KMS-11 (cell line): ENCODE measurements at regions not wholly inside any gene's neighbourhood (a gene's known extent, or its start where the extent isn't known, plus 50 kb on each side); places are given as distances from the start of the nearest gene placed in this dataset.

Experiments used
- H2AFZ ChIP-seq: fragments of 200-600 bp; sonication (generic); 2 replicates; pipeline ENCODE4 v1.6.1; 2016; ENCODE audit warnings: antibody characterized with exemption, mixed run types, low read depth
- H3K27ac ChIP-seq: fragments of 200-600 bp; sonication (generic); 2 replicates; pipeline ENCODE4 v1.6.1; 2016; ENCODE audit warnings: mild to moderate bottlenecking, mixed run types
- H3K27me3 ChIP-seq: fragments of 200-600 bp; sonication (generic); 2 replicates; pipeline ENCODE4 v1.6.1; 2017; ENCODE audit warnings: mild to moderate bottlenecking, low read depth, mixed run types, moderate library complexity; ENCODE audit not compliant: insufficient read depth
- H3K36me3 ChIP-seq: fragments of 200-600 bp; sonication (generic); 2 replicates; pipeline ENCODE4 v1.6.1; 2017; ENCODE audit warnings: mild to moderate bottlenecking, mixed run types; ENCODE audit not compliant: insufficient read depth
- H3K4me1 ChIP-seq: fragments of 200-600 bp; sonication (generic); 2 replicates; pipeline ENCODE4 v1.6.1; 2016; ENCODE audit warnings: mild to moderate bottlenecking, low read depth, mixed run types; ENCODE audit not compliant: poor library complexity, severe bottlenecking
- H3K4me2 ChIP-seq: fragments of 200-600 bp; sonication (generic); 2 replicates; pipeline ENCODE4 v1.7.0; 2016; ENCODE audit warnings: mild to moderate bottlenecking, mixed run types
- H3K4me3 ChIP-seq: fragments of 200-600 bp; sonication (generic); IDR thresholded peaks from 2 replicates; pipeline ENCODE4 v1.6.1; 2017; ENCODE audit warnings: low read depth, low read length, mixed read lengths; ENCODE audit not compliant: insufficient read depth
- H3K79me2 ChIP-seq: fragments of 200-600 bp; sonication (generic); 2 replicates; pipeline ENCODE4 v1.6.1; 2016; ENCODE audit warnings: low read depth, mixed run types; ENCODE audit not compliant: insufficient read depth
- H3K9ac ChIP-seq: fragments of 200-600 bp; sonication (generic); 2 replicates; pipeline ENCODE4 v1.6.1; 2016; ENCODE audit warnings: mild to moderate bottlenecking, mixed run types
- H4K20me1 ChIP-seq: fragments of 200-600 bp; sonication (generic); 2 replicates; pipeline ENCODE4 v1.6.1; 2016; ENCODE audit warnings: mild to moderate bottlenecking, mixed run types; ENCODE audit not compliant: insufficient read depth
- TF ChIP-seq, protein P1 (sequence below): fragments of 200-600 bp; sonication (generic); conservative IDR thresholded peaks from 2 replicates; pipeline ENCODE4 v1.6.1; 2017; ENCODE audit warnings: low read depth, mild to moderate bottlenecking, antibody characterized with exemption, low read length, moderate library complexity, mixed read lengths

DNA sequence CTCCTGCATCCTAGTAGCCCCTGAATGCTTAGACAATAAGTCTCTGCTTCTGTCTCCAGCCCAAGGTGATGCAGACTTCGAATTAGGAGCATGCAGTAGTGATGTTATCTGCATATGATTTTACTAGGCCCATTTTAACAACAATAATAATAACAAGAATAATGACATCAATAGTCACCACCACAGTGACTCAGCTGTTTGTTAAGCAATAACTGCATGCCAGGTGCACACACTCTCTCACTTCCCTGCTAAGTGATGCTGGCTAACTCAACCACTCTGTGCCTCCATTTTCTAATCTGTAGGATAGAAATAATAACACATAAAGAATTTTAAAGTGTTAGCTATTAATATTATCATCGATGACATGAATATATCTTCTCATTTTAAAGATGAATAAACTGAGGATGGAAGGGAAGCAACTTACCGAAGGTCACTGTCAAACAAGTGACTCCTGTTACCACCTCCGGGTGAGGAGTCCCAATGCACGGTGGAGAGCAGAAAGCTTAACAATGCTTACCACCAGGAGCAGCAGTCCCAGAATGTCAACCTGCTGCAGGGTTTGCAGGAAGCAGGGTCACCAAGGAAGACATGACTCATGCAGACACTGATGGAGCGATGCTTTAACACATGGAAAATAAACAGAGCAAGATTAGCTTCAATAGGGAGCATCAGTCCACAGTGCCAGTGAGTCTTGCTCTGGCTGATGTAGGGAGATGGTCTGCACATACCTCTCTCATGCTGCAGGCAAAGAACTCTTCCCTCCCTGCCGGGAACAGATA, 290.2 kb downstream of the SPATA17 start:
- no peaks in the 10 kb centered on the region for H3K79me2 ChIP-seq

DNA sequence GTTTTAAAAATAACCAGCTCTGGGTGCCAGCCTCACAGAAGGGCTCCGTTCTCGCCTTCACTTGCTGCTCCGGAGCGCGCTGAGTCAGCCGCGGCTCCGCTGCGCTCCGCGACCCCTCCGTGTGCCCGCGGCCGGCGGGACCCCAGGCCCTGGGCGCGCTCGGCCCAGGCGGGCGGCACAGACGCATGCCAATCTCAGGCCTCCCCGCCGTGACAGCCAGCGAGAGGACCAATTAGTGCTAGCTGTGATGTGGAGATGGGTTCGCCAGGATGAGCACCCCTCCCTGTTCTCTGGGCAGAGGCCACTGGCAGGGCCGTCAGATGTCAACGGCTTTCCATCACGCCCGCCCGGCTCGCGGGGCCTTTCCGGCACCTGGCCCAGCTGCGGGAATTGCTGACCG, 293.8 kb downstream of the SPATA17 start:
- no peak overlapping the region for H3K9ac ChIP-seq
- H2AFZ ChIP-seq, result no peak overlapping the region
- TF ChIP-seq, protein P1, sequence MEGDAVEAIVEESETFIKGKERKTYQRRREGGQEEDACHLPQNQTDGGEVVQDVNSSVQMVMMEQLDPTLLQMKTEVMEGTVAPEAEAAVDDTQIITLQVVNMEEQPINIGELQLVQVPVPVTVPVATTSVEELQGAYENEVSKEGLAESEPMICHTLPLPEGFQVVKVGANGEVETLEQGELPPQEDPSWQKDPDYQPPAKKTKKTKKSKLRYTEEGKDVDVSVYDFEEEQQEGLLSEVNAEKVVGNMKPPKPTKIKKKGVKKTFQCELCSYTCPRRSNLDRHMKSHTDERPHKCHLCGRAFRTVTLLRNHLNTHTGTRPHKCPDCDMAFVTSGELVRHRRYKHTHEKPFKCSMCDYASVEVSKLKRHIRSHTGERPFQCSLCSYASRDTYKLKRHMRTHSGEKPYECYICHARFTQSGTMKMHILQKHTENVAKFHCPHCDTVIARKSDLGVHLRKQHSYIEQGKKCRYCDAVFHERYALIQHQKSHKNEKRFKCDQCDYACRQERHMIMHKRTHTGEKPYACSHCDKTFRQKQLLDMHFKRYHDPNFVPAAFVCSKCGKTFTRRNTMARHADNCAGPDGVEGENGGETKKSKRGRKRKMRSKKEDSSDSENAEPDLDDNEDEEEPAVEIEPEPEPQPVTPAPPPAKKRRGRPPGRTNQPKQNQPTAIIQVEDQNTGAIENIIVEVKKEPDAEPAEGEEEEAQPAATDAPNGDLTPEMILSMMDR, result no peak
- H3K36me3 ChIP-seq, result no peaks in the 10 kb centered on the region
- H3K4me1 ChIP-seq, result no peaks in the 10 kb centered on the region
- no peak overlapping the region for H3K27ac ChIP-seq
- no peaks in the 10 kb centered on the region for H3K27me3 ChIP-seq
- H3K79me2 ChIP-seq, result no peaks in the 10 kb centered on the region
- no peak overlapping the region for H3K4me3 ChIP-seq
- no peaks in the 10 kb centered on the region for H4K20me1 ChIP-seq
- no peak overlapping the region for H3K4me2 ChIP-seq

More for the DNA sequence above, 290.2 kb downstream of the SPATA17 start:
- H3K27me3 ChIP-seq, result no peaks in the 10 kb centered on the region
- H2AFZ ChIP-seq, result no peak overlapping the region
- H4K20me1 ChIP-seq, result no peaks in the 10 kb centered on the region
- H3K4me3 ChIP-seq, result no peak overlapping the region
- no peaks in the 10 kb centered on the region for H3K4me1 ChIP-seq
- H3K36me3 ChIP-seq, result no peaks in the 10 kb centered on the region
- no peak overlapping the region for H3K9ac ChIP-seq
- H3K4me2 ChIP-seq, result no peak overlapping the region
- H3K27ac ChIP-seq, result no peak overlapping the region
- TF ChIP-seq, protein P1, result no peak

DNA sequence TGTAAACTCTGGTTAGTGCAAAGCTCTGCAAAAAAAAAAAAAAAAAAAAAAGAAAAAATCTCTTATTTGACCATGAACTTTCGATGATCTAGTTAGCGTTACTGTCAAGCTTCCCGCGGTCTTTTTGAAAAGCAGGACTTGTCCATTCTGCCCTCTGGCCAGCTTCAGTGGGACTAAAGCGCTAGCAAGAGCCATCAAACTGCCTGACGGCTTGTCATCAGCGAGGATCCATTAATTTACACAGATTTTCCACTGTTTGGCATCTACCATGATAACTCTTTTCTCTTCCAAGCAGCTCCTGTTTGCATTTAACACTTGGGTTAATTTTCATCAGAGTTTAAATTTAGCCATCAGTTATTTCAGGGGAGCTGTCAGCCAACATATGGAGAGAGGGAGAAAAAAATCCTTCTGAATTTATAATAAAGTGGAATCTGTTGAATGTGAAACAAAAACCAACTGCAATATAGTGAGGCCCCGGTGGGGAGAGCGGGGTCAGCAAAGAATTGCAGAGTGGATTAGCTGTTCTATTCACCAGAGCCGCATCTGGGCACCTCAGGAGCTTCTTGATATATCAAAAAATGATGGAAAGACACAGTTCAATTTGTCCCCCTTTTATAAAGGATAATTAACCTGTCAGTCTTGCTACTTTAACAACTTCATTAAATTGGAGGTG, 298.2 kb downstream of the SPATA17 start:
- Histone ChIP-seq H3K27me3 (no peaks in the 10 kb centered on the region), H2AFZ (no peak overlapping the region), H3K9ac (no peak overlapping the region), H3K4me3 (no peak overlapping the region), H3K27ac (no peak overlapping the region), H3K4me1 (no peaks in the 10 kb centered on the region), H4K20me1 (no peaks in the 10 kb centered on the region), H3K79me2 (no peaks in the 10 kb centered on the region), H3K4me2 (no peak overlapping the region), H3K36me3 (no peaks in the 10 kb centered on the region)
- TF ChIP-seq, protein P1, result no peak

DNA sequence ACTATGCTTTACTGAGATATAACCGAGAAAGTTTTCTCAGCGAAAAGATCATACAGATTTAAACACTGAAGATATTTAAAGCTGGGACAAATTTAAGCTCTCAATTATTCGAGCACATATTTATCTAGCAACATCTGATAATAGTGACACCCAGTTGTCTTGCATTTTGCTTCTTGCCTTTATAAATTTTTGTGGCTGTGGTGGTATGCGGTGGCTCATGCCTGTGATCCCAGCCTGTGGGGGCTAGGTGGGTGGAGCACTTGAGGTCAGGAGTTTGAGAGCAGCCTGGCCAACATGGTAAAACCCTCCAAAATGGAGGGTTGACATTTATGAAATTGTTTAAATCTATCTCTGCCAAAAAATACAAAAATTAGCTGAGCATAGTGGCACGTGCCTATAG, 312.2 kb downstream of the SPATA17 start:
- Histone ChIP-seq H3K36me3 (no peaks in the 10 kb centered on the region), H3K79me2 (no peaks in the 10 kb centered on the region), H3K27ac (no peak overlapping the region), H4K20me1 (no peaks in the 10 kb centered on the region), H3K9ac (no peak overlapping the region), H3K4me1 (no peaks in the 10 kb centered on the region), H2AFZ (no peak overlapping the region), H3K4me2 (no peak overlapping the region), H3K27me3 (no peaks in the 10 kb centered on the region), H3K4me3 (no peak overlapping the region)
- TF ChIP-seq, protein P1, result no peak
